Panc1 (cell line): ENCODE measurements at regions not wholly inside any gene's neighbourhood (a gene's known extent, or its start where the extent isn't known, plus 50 kb on each side); places are given as distances from the start of the nearest gene placed in this dataset.

Experiments
- ATAC-seq: fragments of 200-7000 bp; cut with Tn5 transposase; 2 replicates; pipeline ENCODE4 v1.9.1; 2020; ENCODE audit warnings: mild to moderate bottlenecking, moderate library complexity
- BruUV-seq: library from RNA; stranded (reverse); fragments of 400-500 nt; replicated peaks from 2 replicates; lab custom pipeline; 2021; lab: Mats Ljungman, UMichigan
- CTCF ChIA-PET: fragments of 300-600 bp; sonication (Branson Sonifier 250); formaldehyde crosslinking; loops from one replicate; lab custom pipeline; 2022; ENCODE audit warnings: antibody characterized with exemption; lab: Charles Lee
- POLR2A ChIA-PET: fragments of 300-600 bp; sonication (Branson Sonifier 250); formaldehyde crosslinking; loops from one replicate; lab custom pipeline; 2022; ENCODE audit warnings: antibody characterized with exemption; lab: Charles Lee
- DNase-seq: peaks from one replicate; pipeline ENCODE4 v3.0.0-alpha.2; 2010; ENCODE audit warnings: low read depth, low spot score
- H3K27ac ChIP-seq: 2 replicates; pipeline ENCODE4 v1.5.1; 2011; ENCODE audit warnings: mild to moderate bottlenecking, low read length, inconsistent platforms
- H3K27me3 ChIP-seq: fragments of 200-500 bp; sonication (Bioruptor generic); 2 replicates; pipeline ENCODE4 v1.6.0; 2014; ENCODE audit warnings: low read length, inconsistent platforms; ENCODE audit not compliant: control insufficient read depth, insufficient read depth
- H3K36me3 ChIP-seq: fragments of 200-500 bp; sonication (Bioruptor generic); 2 replicates; pipeline ENCODE4 v1.5.1; 2014; ENCODE audit warnings: inconsistent platforms, mild to moderate bottlenecking, low read length, moderate library complexity; ENCODE audit not compliant: control insufficient read depth, insufficient read depth
- H3K4me1 ChIP-seq: 2 replicates; pipeline ENCODE4 v1.5.1; 2011; ENCODE audit warnings: inconsistent platforms, mild to moderate bottlenecking, low read length, moderate library complexity; ENCODE audit not compliant: control insufficient read depth, insufficient read depth
- H3K4me3 ChIP-seq, 2 experiments: 2 replicates each; pipeline ENCODE4 v1.5.1; 2011 to 2012; ENCODE audit warnings: low read depth in 2 of 2, low read length in 2 of 2, mild to moderate bottlenecking in 2 of 2, inconsistent platforms in 1 of 2, moderate library complexity in 1 of 2
- H3K9me3 ChIP-seq: fragments of 200-500 bp; sonication (Bioruptor generic); 2 replicates; pipeline ENCODE4 v1.5.1; 2014; ENCODE audit warnings: low read depth, mild to moderate bottlenecking, inconsistent platforms, low read length, moderate library complexity; ENCODE audit not compliant: control insufficient read depth, insufficient read depth
- CTCF ChIP-seq: fragments of 450-650 bp; IDR thresholded peaks from 2 replicates; pipeline ENCODE4 v1.5.1; 2017; ENCODE audit warnings: mild to moderate bottlenecking
- POLR2AphosphoS5 ChIP-seq: IDR thresholded peaks from 2 replicates; pipeline ENCODE4 v1.6.1; 2012; ENCODE audit warnings: mild to moderate bottlenecking, low read depth, low read length, moderate library complexity
- REST ChIP-seq, 2 experiments: IDR thresholded peaks; 2 replicates each; pipeline ENCODE4 v1.6.1; 2011 to 2012; ENCODE audit warnings: low read depth in 2 of 2, control low read depth in 1 of 2, low read length in 1 of 2, mild to moderate bottlenecking in 1 of 2, moderate library complexity in 1 of 2; ENCODE audit not compliant: insufficient read depth in 1 of 2
- SIN3A ChIP-seq: IDR thresholded peaks from 2 replicates; pipeline ENCODE4 v1.6.1; 2012; ENCODE audit warnings: low read depth, mild to moderate bottlenecking, low read length, moderate library complexity, borderline replicate concordance; ENCODE audit not compliant: insufficient read depth
- TCF7L2 ChIP-seq: IDR thresholded peaks from 2 replicates; pipeline ENCODE4 v1.6.1; 2011; ENCODE audit warnings: mild to moderate bottlenecking, low read depth, low read length, inconsistent platforms
- in situ Hi-C: cut with HindIII; loops from 2 replicates; pipeline ENCODE4 v1.10.0; 2016; ENCODE audit warnings: low sequenced_read_pairs, low pct_unique_long_range_greater_than_20kb
- intact Hi-C: fragments of 100-400 bp; cut with micrococcal nuclease; formaldehyde crosslinking; loops from one replicate; pipeline ENCODE4 v1.10.0; 2022; ENCODE audit not compliant: unreplicated experiment

- intact Hi-C loops: no loop called here
- in situ Hi-C loops: no loop called here
- TF ChIP-seq CTCF: no peak
- TF ChIP-seq TCF7L2: no peak
- TF ChIP-seq SIN3A: no peak
- no peak for TF ChIP-seq POLR2AphosphoS5
- TF ChIP-seq REST (IDR thresholded peaks at IDR 0.05; ENCODE audit: insufficient read depth in 1 of 2, low read depth in 2 of 2, low read length in 1 of 2): no peak
- ATAC-seq: no peak
- Histone ChIP-seq H3K9me3 (no peaks in the 10 kb centered on the region), H3K27ac (no peak overlapping the region), H3K36me3 (no peaks in the 10 kb centered on the region), H3K4me3 (no peak overlapping the region), H3K27me3 (no peaks in the 10 kb centered on the region), H3K4me1 (no peaks in the 10 kb centered on the region)
- DNase-seq: no peak
- CTCF ChIA-PET: no interaction called here
- POLR2A ChIA-PET: no interaction called here
- BruUV-seq: no TSS peak
These were observed 126.4 kb upstream of the KCNQ5 start for GRCh38 chr6:72495441-72495840.

GRCh38 chr6:72497186-72497585 is 124.7 kb upstream of the KCNQ5 start:
- intact Hi-C loops: no loop called here
- ChIA-PET CTCF (no interaction called here), POLR2A (no interaction called here)
- Histone ChIP-seq H3K4me1 (no peaks in the 10 kb centered on the region), H3K4me3 (no peak overlapping the region), H3K9me3 (no peaks in the 10 kb centered on the region), H3K27ac (no peak overlapping the region), H3K36me3 (no peaks in the 10 kb centered on the region), H3K27me3 (no peaks in the 10 kb centered on the region)
- DNase-seq (no peak), ATAC-seq (no peak)
- no TSS peak for BruUV-seq
- in situ Hi-C loops: no loop called here
- TF ChIP-seq REST (IDR thresholded peaks at IDR 0.05; ENCODE audit: insufficient read depth in 1 of 2, low read depth in 2 of 2, low read length in 1 of 2) (no peak), CTCF (no peak), SIN3A (no peak), POLR2AphosphoS5 (no peak), TCF7L2 (no peak)
